ENCODE measurements at regions not wholly inside any gene's neighbourhood (a gene's known extent, or its start where the extent isn't known, plus 50 kb on each side); places are given as distances from the start of the nearest gene placed in this dataset.

- H3K4me1 Mint-ChIP-seq: no peaks in the 10 kb centered on the region
- DNase-seq: no peak
- no peak overlapping the region for H3K27ac Mint-ChIP-seq
- POLR2A ChIA-PET: no interaction called here
- no peaks in the 10 kb centered on the region for H3K36me3 Mint-ChIP-seq
- peaks cover 0 to 20% (median 13%) of the 10 kb centered on the region in 5 donors for H3K27me3 Mint-ChIP-seq
- peaks cover 0 to 10% (median 6%) of the 10 kb centered on the region in 9 donors for H3K9me3 Mint-ChIP-seq
- ATAC-seq: no peak
- H3K4me3 Mint-ChIP-seq: no peak overlapping the region
Observed at GRCh38 chr22:49166746-49167145, 660.9 kb downstream of the BRD1 start.

GRCh38 chr22:49166211-49166610, 661.5 kb downstream of the BRD1 start:
- Mint-ChIP-seq H3K36me3 (no peaks in the 10 kb centered on the region), H3K9me3 (peaks cover 0 to 7% (median 3%) of the 10 kb centered on the region in 9 donors), H3K27ac (no peak overlapping the region), H3K27me3 (peaks cover under 1 to 25% (median 14%) of the 10 kb centered on the region in 5 donors), H3K4me3 (no peak overlapping the region), H3K4me1 (no peaks in the 10 kb centered on the region)
- no peak for DNase-seq
- POLR2A ChIA-PET: no interaction called here
- ATAC-seq: no peak

- DNase-seq (no peak), ATAC-seq (no peak)
- H3K9me3 Mint-ChIP-seq: peaks cover 0 to 3% (median 0%) of the 10 kb centered on the region in 9 donors
- POLR2A ChIA-PET: no interaction called here
- H3K27ac Mint-ChIP-seq: no peak overlapping the region
- H3K27me3 Mint-ChIP-seq: peaks cover 1 to 35% (median 21%) of the 10 kb centered on the region in 5 donors
- no peaks in the 10 kb centered on the region for H3K4me1 Mint-ChIP-seq
- H3K4me3 Mint-ChIP-seq: no peak overlapping the region
- H3K36me3 Mint-ChIP-seq: no peaks in the 10 kb centered on the region
Observed at GRCh38 chr22:49164773-49165320, 662.8 kb downstream of the BRD1 start.

GRCh38 chr22:49163960-49164690, 663.5 kb downstream of the BRD1 start:
- peaks cover 0 to 3% (median 0%) of the 10 kb centered on the region in 9 donors for H3K9me3 Mint-ChIP-seq
- H3K4me3 Mint-ChIP-seq: no peak overlapping the region
- no peak for ATAC-seq
- POLR2A ChIA-PET: no interaction called here
- DNase-seq: no peak
- peaks cover 1 to 35% (median 22%) of the 10 kb centered on the region in 5 donors for H3K27me3 Mint-ChIP-seq
- no peaks in the 10 kb centered on the region for H3K4me1 Mint-ChIP-seq
- H3K36me3 Mint-ChIP-seq: no peaks in the 10 kb centered on the region
- no peak overlapping the region for H3K27ac Mint-ChIP-seq

- POLR2A ChIA-PET: no interaction called here
Observed at GRCh38 chr22:49163258-49163959, 664.3 kb downstream of the BRD1 start.

GRCh38 chr22:49162841-49163240, 664.8 kb downstream of the BRD1 start:
- Mint-ChIP-seq H3K27me3 (peaks cover 1 to 35% (median 22%) of the 10 kb centered on the region in 5 donors), H3K9me3 (peaks cover 0 to 2% (median 0%) of the 10 kb centered on the region in 9 donors), H3K27ac (no peak overlapping the region), H3K36me3 (no peaks in the 10 kb centered on the region), H3K4me3 (no peak overlapping the region), H3K4me1 (no peaks in the 10 kb centered on the region)
- no peak for DNase-seq
- ATAC-seq: no peak
- POLR2A ChIA-PET: no interaction called here

More at GRCh38 chr22:49163258-49163959, 664.3 kb downstream of the BRD1 start:
- ATAC-seq: no peak
- Mint-ChIP-seq H3K27me3 (peaks cover 1 to 35% (median 22%) of the 10 kb centered on the region in 5 donors), H3K27ac (no peak overlapping the region), H3K4me1 (no peaks in the 10 kb centered on the region), H3K4me3 (no peak overlapping the region), H3K9me3 (peaks cover 0 to 2% (median 0%) of the 10 kb centered on the region in 9 donors), H3K36me3 (no peaks in the 10 kb centered on the region)
- no peak for DNase-seq

- ATAC-seq (no peak), DNase-seq (no peak)
- Mint-ChIP-seq H3K36me3 (no peaks in the 10 kb centered on the region), H3K9me3 (peaks cover 0 to 1% (median 0%) of the 10 kb centered on the region in 9 donors), H3K27ac (no peak overlapping the region), H3K4me3 (no peak overlapping the region), H3K4me1 (no peaks in the 10 kb centered on the region), H3K27me3 (peaks cover 1 to 35% (median 21%) of the 10 kb centered on the region in 5 donors)
- POLR2A ChIA-PET: no interaction called here
Observed at GRCh38 chr22:49161002-49161850, 666.4 kb downstream of the BRD1 start.

- DNase-seq: no peak
- Mint-ChIP-seq H3K27me3 (peaks cover 1 to 35% (median 21%) of the 10 kb centered on the region in 5 donors), H3K4me1 (no peaks in the 10 kb centered on the region), H3K36me3 (no peaks in the 10 kb centered on the region), H3K4me3 (no peak overlapping the region), H3K27ac (no peak overlapping the region), H3K9me3 (no peaks in the 10 kb centered on the region)
- POLR2A ChIA-PET: no interaction called here
- ATAC-seq: no peak
Observed at GRCh38 chr22:49160261-49161001, 667.2 kb downstream of the BRD1 start.

GRCh38 chr22:49159711-49160110, 668.0 kb downstream of the BRD1 start:
- ATAC-seq (no peak), DNase-seq (no peak)
- Mint-ChIP-seq H3K27me3 (peaks cover 1 to 35% (median 21%) of the 10 kb centered on the region in 5 donors), H3K27ac (no peak overlapping the region), H3K36me3 (no peaks in the 10 kb centered on the region), H3K4me1 (no peaks in the 10 kb centered on the region), H3K4me3 (no peak overlapping the region), H3K9me3 (no peaks in the 10 kb centered on the region)
- POLR2A ChIA-PET: no interaction called here

- ATAC-seq: no peak
- Mint-ChIP-seq H3K36me3 (no peaks in the 10 kb centered on the region), H3K4me1 (no peaks in the 10 kb centered on the region), H3K27me3 (peaks cover 1 to 34% (median 20%) of the 10 kb centered on the region in 5 donors), H3K4me3 (no peak overlapping the region), H3K9me3 (no peaks in the 10 kb centered on the region), H3K27ac (no peak overlapping the region)
- POLR2A ChIA-PET: no interaction called here
- DNase-seq: no peak
Observed at GRCh38 chr22:49158741-49159564, 668.7 kb downstream of the BRD1 start.

GRCh38 chr22:49157529-49158339, 669.9 kb downstream of the BRD1 start:
- H3K27ac Mint-ChIP-seq: no peak overlapping the region
- POLR2A ChIA-PET: no interaction called here
- H3K36me3 Mint-ChIP-seq: no peaks in the 10 kb centered on the region
- H3K9me3 Mint-ChIP-seq: no peaks in the 10 kb centered on the region
- ATAC-seq (no peak), DNase-seq (no peak)
- H3K4me1 Mint-ChIP-seq: no peaks in the 10 kb centered on the region
- H3K4me3 Mint-ChIP-seq: no peak overlapping the region
- H3K27me3 Mint-ChIP-seq: peaks cover 1 to 21% (median 12%) of the 10 kb centered on the region in 5 donors

Data from naive thymus-derived CD8-positive, alpha-beta T cell (primary cell).